Erythroblast (primary cell): ENCODE measurements at regions not wholly inside any gene's neighbourhood (a gene's known extent, or its start where the extent isn't known, plus 50 kb on each side); places are given as distances from the start of the nearest gene placed in this dataset.

Experiments used
- DNase-seq, 2 experiments: peaks; one replicate each; lab custom pipeline; 2025; lab: John Stamatoyannopoulos, UW
- GATA1 ChIP-seq: IDR thresholded peaks from 2 replicates; pipeline ENCODE4 v1.6.1; 2011; ENCODE audit warnings: low read depth, mild to moderate bottlenecking, control low read depth, low read length, moderate library complexity
- POLR2A ChIP-seq: IDR thresholded peaks from 2 replicates; pipeline ENCODE4 v1.6.1; 2011; ENCODE audit warnings: mild to moderate bottlenecking, low read length

DNA sequence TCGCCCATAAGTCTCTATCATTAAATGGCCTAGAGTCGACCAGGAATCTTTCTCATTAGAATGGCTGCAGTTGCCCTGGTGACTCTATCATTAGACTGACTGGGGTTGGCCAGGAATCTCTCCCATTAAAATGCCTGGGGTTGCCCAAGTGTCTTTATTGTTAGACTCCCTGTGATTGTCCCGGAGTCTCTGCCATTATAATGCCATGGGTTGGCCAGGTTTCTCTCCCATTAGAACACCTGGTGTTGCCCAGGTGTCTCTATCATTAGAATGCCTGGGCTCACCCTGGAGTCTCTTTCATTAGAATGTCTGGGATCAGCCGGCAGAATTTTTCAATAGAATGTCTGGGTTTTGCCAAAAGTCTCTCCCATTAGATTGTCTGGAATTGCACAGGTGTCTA lies 1459.3 kb downstream of the UQCRFS1 start:
- DNase-seq: no peak
- TF ChIP-seq POLR2A (no peak), GATA1 (no peak)

DNA sequence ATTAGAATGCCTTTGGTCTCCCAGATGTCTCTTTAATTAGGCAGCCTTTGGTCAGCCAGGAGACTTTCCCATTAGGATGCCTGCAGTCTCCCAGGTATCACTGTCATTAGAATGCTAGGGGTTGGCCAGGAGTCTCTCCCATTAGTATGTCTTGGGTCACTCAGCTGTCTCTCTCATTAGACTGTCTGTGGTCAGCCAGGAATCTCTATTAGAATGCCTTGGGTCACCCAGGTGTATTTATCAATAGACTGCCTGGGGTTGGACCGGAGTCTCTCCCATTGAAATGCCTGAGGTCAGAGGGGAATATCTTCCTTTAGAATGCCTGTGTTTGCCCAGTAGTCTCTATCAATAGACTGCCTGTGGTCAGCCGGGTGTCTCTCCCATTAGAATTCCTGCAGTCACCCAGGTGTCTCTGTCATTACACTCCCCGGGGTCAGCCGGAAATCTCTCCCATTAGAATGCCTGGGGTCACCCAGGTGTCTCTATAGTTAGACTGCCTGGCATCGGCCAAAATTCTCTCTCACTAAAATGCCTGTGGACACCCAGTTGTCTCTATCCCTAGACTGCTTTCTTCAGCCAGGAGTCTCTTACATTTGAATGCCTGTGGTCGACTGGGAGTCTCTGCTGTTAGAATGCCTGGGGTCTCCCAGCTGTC lies 1460.3 kb downstream of the UQCRFS1 start:
- TF ChIP-seq POLR2A (no peak), GATA1 (no peak)
- DNase-seq: no peak

DNA sequence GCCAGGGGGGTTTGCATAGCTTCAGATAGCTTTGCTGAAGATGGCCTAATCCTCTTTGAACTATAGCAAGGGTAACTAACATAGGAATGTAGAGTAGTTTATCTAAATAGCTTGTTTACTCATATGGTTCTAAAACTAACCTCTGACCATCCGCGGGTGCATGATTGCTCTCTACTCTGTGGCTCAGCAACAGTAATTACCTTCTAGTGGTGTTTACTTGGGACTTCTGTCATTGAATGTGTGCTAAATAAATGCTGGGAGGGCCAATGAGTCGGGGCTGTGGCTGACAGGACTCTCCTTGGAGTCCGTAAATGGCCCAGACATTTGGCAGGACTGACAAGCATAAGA lies 1461.9 kb downstream of the UQCRFS1 start:
- no peak for TF ChIP-seq GATA1
- TF ChIP-seq POLR2A: no peak

DNA sequence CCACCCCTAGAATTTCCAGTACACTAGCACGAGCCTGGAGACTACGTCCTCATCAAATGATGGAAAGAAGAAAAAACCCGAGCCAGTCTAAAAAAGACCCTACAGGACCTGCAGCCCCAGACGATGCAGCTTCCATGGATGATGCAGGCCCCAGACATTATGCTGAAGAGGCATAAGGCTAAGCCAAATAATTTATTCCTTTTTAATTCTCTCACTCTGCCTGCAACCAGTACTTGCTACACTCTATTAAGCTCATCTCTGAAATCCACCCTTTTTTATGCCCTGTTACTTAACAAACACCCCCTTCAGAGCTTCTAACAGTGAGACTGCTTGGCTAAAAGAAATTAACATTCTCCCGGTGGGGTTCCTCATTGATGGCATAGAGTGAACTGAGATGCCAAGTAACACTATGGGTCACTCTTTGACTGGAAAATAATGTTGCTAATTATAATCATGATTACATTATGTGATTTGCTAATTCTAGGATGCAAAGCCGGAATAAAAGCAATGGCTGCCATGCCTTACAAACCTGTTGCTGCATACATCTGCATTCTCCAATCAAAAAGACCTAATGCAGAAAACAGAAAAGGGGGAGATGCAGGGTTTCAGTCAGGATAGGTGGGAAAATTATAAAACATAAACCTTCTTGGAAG lies 1462.4 kb downstream of the UQCRFS1 start:
- TF ChIP-seq POLR2A (no peak), GATA1 (no peak)
- no peak for DNase-seq

More for the DNA sequence above, 1461.9 kb downstream of the UQCRFS1 start:
- no peak for DNase-seq

DNA sequence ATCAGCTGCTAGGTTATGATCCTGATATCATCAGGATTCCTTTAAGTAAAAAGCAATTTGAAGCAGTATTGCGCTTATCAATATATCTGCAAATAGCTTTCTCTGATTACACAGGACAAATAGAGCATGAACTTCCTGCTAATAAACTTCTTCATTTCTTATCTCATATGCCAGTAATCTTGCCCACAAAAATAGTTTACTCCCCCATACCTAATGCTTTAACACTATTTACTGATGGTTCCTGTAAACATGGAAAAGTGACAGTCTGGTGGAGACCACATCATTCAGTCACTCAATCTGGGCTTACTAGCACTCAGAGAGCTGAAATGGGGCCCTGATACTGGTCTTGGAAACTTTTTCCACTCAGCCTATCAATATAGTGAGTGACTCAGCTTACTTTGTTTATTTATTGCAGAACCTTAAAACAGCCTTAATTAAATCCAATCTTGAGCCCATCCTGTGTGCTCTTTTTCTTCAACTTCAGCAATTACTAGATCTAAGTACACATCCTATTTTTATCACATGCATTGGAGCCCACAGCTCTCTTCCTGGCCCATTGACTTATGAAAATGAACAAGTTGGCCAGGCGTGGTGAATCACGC lies 1464.3 kb downstream of the UQCRFS1 start:
- TF ChIP-seq GATA1 (no peak), POLR2A (no peak)

DNA sequence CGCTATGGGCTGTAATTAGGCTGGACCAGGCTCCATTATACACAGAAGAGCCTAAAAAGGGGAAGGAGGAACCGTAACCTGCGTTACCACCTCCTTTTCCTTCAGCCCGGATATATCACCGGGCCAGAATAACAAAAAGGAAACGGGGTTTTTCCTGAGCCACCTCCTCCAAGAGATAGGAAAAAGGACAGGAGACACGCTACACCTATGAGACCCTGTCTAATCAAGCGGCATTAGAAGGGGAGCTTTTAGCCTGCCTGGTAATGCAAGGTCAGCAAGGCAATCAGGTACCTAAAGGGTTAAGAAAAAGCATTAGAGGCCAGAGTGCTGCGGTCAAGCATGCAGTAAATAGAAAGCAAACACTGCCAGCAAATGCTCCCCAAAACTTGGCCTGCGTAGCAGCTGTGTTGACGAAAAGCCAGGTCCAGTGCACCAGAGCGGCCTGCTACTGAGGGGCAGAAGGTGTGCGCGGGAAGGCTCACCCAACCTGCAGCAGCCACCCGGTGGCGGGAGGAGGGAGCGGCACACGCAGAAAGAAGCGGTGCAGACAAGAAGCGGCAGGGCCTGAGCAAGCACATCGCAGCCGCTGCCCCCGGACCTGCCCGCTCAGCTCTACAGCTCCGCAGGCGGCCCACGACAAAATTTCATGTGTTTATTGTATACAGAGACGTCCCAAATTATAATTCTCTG lies 1466.1 kb downstream of the UQCRFS1 start:
- DNase-seq: no peak

More for the DNA sequence above, 1464.3 kb downstream of the UQCRFS1 start:
- no peak for DNase-seq

DNA sequence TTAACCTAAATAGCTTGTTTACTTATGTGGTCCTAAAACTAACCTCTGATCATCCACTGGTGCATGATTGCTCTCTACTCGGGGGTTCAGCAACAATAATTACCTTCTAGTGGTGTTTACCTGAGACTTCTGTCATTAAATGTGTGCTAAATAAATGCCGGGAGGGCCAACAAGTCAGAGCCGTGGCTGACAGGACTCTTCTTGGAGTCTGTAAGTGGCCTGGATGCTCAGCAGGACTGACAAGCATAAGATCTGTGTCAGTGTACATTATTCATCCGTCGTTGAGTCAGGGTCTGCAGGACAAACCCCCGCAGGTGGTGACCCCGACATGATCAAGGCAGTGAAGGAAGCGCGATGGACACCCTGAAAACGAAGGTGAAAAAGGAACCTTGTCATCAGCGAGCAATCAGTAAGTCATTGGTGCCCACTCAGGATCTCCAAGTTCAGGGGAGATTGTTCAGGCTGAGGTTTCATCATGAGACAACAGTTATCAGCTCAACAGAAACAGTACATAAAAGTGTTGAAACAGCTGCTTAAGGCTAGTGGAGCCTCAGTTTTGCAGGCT lies 1466.9 kb downstream of the UQCRFS1 start:
- TF ChIP-seq GATA1: no peak
- TF ChIP-seq POLR2A: no peak
- DNase-seq: no peak

More for the DNA sequence above, 1466.1 kb downstream of the UQCRFS1 start:
- TF ChIP-seq GATA1: no peak
- TF ChIP-seq POLR2A: no peak

DNA sequence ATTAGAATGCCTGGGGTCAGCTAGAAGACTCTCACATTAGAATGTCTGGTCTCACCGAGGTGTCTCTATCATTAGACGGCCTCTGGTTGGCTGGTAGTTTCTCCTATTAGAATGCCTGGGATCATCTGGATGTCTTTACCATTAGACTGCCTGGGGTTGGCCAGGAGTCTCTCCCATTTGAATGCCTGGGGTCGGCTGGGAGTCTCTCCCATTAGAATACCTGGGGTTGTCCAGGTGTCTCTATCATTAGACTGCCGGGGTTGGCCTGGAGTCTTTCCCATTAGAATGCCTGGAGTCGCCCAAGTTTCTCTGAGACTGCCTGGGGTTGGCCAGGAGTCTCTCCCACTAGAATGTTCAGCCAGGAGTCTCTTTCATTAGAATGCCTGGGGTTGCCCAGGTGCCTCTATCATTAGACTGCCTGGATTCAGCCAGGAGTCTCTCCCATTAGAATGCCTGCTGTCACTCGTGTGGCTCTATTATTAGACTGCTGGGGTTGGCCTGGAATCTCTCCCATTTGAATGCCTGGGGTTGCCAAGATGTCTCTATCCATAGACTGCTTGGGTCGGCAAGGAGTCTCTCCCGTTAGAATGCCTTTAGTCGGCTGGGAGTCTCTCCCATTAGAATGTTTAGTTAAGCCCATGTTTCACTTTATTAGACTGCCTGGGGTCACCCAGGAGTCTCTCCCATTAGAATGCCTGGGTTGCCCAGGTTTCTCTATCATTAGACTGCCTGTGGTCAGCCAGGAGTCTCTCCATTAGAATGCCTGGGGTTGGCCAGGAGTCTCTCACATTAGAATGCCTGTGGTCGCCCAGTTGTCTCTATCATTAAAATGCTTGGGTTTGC lies 1467.8 kb downstream of the UQCRFS1 start:
- no peak for DNase-seq
- TF ChIP-seq GATA1 (no peak), POLR2A (no peak)

DNA sequence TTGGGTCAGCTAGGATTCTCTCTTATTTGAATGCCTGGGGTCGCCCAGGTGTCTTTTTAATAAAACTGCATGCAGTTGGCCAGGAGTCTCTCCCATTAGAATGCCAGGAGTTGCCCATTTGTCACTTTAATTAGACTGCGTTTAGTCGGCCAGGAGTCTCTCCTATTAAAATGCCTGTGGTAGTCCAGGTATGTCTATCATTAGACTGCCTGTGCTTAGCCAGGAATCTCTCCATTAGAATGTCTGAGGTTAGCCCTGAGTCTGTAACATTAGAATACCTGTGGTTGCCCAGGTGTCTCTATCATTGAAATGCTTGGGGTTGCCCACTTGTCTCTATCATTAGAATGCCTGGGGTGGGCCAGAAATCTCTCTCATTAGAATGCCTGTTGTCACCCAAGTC lies 1470.9 kb downstream of the UQCRFS1 start:
- TF ChIP-seq GATA1 (no peak), POLR2A (no peak)
- no peak for DNase-seq

DNA sequence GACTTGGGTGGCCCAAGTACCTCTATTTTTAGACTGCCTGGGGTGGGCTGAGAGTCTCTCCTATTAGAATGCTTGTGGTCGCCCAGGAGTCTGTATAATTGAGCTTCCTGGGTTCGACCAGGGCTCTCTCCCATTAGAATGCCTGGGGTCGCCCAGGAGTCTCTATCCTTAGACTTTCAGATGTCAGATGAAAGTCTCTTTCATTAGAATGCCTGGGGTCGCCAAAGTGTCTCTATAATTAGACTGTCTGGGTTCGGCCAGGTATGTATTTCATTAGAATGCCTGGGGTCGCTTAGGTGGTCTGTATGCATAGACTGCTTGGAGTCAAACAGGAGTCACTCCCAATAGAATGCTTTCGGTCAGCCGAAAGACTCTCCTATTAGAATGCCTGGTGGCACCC lies 1471.7 kb downstream of the UQCRFS1 start:
- no peak for TF ChIP-seq POLR2A
- no peak for DNase-seq

DNA sequence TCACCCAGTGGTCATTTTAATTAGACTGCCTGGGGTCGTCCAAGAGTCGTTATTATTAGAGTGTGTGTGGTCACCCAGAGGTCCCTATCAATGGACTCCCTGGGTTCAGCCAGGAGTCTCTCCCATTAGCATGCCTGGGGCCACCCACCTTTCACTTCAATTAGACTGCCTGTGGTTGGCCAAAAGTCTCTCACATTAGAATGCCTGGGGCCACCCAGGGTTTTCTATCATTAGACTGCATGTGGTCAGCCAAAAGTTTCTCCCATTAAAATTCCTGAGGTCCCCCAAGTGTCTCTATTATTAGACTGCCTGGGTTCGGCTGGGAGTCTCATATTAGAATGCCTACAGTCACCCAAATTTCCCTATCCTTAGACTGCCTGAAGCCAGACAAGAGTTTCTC lies 1472.6 kb downstream of the UQCRFS1 start:
- TF ChIP-seq GATA1: no peak
- no peak for TF ChIP-seq POLR2A

DNA sequence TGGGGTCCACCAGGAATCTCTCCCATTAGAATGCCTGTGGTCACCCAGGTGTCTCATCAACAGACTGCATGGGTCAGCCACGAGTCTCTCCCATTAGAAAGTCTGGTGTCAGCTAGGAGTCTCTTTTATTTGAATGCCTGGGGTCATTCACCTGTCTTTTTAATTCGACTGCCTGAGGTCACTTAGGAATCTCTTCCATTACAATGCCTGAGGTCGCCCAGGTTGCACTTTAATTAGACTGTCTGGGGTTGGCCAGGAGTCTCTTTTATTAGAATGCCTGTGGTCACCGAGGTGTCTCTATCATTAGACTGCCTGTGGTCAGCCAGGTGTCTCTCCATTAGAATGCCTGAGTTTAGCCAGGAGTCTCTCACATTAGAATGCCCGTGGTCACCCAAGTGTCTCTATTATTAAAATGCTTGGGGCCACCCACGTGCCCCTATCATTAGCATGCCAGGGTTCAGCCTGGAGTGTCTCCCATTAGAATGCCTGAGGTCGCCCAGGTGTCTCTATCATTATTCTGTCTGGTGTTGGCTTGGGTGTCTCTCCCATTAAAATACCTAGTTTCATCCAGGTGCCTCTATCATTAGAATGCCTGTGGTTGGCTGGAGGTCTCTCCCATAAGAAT lies 1474.3 kb downstream of the UQCRFS1 start:
- no peak for DNase-seq
- TF ChIP-seq POLR2A (no peak), GATA1 (no peak)

More for the DNA sequence above, 1472.6 kb downstream of the UQCRFS1 start:
- DNase-seq: no peak

DNA sequence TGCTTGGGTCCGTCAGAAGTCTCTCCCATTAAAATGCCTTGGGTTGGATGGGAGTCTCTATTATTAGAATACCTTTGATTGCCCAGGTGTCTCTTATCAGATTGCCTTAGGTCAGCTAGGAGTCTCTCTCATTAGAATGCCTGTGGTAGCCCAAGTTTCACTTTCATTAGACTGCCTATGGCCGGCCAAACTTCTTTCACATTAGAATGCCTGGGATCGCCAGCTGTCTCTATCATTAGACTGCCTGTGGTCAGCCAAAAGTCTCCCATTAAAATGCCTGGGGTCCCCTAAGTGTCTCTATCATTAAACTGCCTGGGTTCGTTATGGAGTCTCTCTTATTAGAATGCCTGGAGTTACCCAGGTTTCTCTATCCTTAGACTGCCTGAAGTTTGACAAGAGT lies 1476.7 kb downstream of the UQCRFS1 start:
- DNase-seq: no peak
- TF ChIP-seq POLR2A (no peak), GATA1 (no peak)
